ENCODE measurements at regions not wholly inside any gene's neighbourhood (a gene's known extent, or its start where the extent isn't known, plus 50 kb on each side); places are given as distances from the start of the nearest gene placed in this dataset.

DNA sequence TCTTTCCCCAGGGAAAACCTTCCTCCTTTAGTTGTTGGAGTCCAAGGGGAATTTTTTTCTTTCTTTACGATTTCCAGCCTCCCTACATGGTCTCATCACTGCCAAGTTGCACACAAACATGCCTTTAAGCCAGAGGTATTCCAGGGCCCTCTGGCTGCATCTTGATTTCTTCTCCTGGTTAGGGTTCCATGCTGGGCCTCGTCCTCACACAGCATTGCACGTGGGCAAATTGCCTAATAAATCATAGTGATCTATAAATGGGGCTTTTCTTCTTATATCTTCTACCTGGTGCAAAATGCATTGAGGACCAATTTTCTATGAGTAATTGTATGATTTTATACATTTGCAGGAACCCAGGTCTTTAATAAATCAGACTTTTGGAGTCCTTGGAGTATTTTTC, 284.2 kb downstream of the C7orf25 start:
- TF ChIP-seq CTCF (IDR thresholded peaks at IDR 0.05; ENCODE audit: low read depth, low read length, missing control alignments) = no peak
- no peak for DNase-seq (ENCODE audit: low read depth)
- no peak overlapping the region for H3K4me3 ChIP-seq (ENCODE audit: low read depth, low read length)

DNA sequence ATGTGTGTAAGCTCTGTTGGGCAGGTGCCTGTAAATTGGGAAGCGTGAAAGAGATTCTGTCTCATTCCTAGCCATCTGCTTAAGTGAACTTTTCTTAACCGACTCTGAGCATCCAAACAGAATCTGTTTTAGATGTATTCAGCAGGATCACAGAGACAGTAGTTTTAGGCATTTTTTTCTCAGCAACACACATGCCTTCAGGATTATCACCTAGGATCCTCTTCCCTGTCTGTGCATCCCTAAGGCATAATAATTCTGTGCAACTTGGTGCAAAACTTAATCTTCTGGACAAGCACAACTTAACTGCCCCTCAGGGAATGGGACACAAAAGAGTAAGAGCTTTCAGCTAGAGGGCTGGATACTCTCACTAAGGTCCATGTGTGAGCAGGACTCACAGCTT, 284.8 kb downstream of the C7orf25 start:
- no peak overlapping the region for H3K4me3 ChIP-seq (ENCODE audit: low read depth, low read length)
- no peak for TF ChIP-seq CTCF (IDR thresholded peaks at IDR 0.05; ENCODE audit: low read depth, low read length, missing control alignments)
- DNase-seq (ENCODE audit: low read depth) = no peak

DNA sequence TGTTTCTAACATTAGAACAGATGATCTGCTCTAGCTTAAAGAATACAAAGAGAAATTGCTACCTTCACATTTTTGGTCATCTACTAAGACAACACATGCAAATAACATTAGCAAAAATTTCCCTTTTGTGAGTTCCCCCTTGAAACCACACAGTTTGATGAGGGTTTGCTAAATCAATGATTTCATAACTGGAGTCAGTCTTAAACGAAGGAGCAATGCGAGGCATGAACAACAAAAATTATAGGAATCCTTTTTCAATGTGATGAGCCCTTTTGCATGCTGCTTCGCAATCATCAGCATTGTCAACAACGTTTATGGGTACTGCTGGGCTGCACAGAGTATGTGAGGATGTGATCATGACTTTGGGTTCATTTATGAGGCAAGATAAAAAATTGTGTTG, 286.4 kb downstream of the C7orf25 start:
- H3K4me3 ChIP-seq (ENCODE audit: low read depth, low read length) = no peak overlapping the region
- no peak for TF ChIP-seq CTCF (IDR thresholded peaks at IDR 0.05; ENCODE audit: low read depth, low read length, missing control alignments)
- no peak for DNase-seq (ENCODE audit: low read depth)

DNA sequence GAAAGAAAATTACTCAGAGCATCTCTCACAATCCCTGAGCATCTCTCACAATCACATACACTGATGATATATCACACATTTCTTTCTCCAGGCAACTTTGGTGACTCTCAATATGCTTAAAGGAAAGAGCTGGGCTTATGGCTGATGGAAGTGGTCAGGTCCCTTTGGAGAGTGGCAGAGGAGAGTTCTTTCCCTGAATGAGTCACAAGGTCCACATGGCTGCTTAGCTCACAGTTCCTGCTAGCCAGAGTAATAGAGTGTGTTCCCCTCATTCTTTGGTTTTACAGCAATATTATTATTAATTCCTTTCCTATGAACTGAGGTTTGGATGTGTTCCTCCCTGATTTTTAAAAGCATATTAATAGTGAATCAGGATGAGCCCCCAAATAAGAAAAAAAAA, 287.4 kb downstream of the C7orf25 start:
- H3K4me3 ChIP-seq (ENCODE audit: low read depth, low read length) = no peak overlapping the region
- no peak for TF ChIP-seq CTCF (IDR thresholded peaks at IDR 0.05; ENCODE audit: low read depth, low read length, missing control alignments)
- no peak for DNase-seq (ENCODE audit: low read depth)

- H3K4me3 ChIP-seq (ENCODE audit: low read depth, low read length) = no peak overlapping the region
- TF ChIP-seq CTCF (IDR thresholded peaks at IDR 0.05; ENCODE audit: low read depth, low read length, missing control alignments) = no peak
Observed at GRCh38 chr7:42621543-42622219, 290.2 kb downstream of the C7orf25 start.

DNA sequence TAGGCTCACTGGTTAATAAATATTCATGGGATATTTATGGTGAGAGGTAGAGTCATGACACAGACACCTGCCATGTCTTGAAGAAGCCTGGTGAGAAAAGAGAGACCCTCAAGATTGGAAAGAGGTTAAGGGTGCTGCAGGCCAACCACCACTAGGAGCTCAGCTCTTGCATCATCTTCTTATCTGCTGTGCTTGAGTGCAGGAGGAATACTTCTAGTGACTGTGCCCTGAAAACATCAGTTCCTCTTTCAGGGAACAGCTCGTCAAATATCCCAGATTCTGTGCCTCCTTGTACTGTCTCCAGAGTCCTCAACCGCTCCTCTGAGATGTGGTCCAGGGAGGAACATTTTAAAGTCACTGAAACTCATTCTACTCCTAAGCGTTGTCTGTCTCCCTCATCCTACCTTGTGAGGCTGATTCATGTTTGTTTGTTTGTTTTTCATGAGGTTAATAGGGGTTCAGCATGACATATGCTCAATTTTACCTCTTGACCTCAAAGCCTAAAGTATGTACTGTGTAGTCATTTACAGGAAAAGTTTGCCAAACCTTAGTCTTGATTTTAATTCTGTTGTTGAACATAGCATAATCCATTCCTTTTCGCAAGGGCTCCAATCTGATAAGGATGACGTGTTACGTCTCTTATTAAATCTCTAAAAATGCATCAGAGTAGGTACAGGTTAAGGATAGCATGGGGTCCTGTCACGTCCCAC, 293.1 kb downstream of the C7orf25 start:
- DNase-seq (ENCODE audit: low read depth) = no peak
- no peak for TF ChIP-seq CTCF (IDR thresholded peaks at IDR 0.05; ENCODE audit: low read depth, low read length, missing control alignments)
- H3K4me3 ChIP-seq (ENCODE audit: low read depth, low read length) = no peak overlapping the region

More at GRCh38 chr7:42621543-42622219, 290.2 kb downstream of the C7orf25 start:
- no peak for DNase-seq (ENCODE audit: low read depth)

Measured in GM12864 (cell line).